H1 (cell line): ENCODE measurements at regions not wholly inside any gene's neighbourhood (a gene's known extent, or its start where the extent isn't known, plus 50 kb on each side); places are given as distances from the start of the nearest gene placed in this dataset.

Source experiments
- CTCF ChIA-PET: fragments of 300-600 bp; sonication (Branson Sonifier 250); formaldehyde crosslinking; loops from one replicate; lab custom pipeline; 2021; ENCODE audit not compliant: partially characterized antibody; lab: Charles Lee
- POLR2A ChIA-PET: fragments of 300-600 bp; sonication (Branson Sonifier 250); formaldehyde crosslinking; loops from one replicate; lab custom pipeline; 2021; ENCODE audit warnings: inconsistent platforms; ENCODE audit not compliant: partially characterized antibody; lab: Charles Lee
- DNase-seq, 2 experiments: peaks; one replicate each; pipeline versions ENCODE4 v3.0.0 to v3.0.0-alpha.2; 2010 to 2022; ENCODE audit warnings: low spot score in 2 of 2, low read depth in 1 of 2, mixed read lengths in 1 of 2
- FAIRE-seq: peaks from 2 replicates; lab custom pipeline; 2011; peaks lifted over from hg19 to GRCh38; lab: Jason Lieb, UNC
- H2AFZ ChIP-seq: 2 replicates; pipeline ENCODE4 v1.8.1; 2012; ENCODE audit warnings: low read length, inconsistent platforms
- H2AK5ac ChIP-seq: 2 replicates; pipeline ENCODE4 v1.6.1; 2013; ENCODE audit warnings: low read depth, low read length
- H2BK120ac ChIP-seq: replicated peaks from 2 replicates; pipeline ENCODE3; 2013; ENCODE audit warnings: low read depth, low read length, inconsistent platforms
- H2BK12ac ChIP-seq: 2 replicates; pipeline ENCODE4 v1.6.1; 2013; ENCODE audit warnings: low read depth, low read length
- H2BK15ac ChIP-seq: 2 replicates; pipeline ENCODE4 v1.6.1; 2013; ENCODE audit warnings: low read length
- H2BK20ac ChIP-seq: 2 replicates; pipeline ENCODE4 v1.6.1; 2013; ENCODE audit warnings: low read length
- H2BK5ac ChIP-seq: 2 replicates; pipeline ENCODE4 v1.6.1; 2013; ENCODE audit warnings: low read depth, low read length
- H3K14ac ChIP-seq: 2 replicates; pipeline ENCODE4 v1.6.1; 2013; ENCODE audit warnings: inconsistent platforms; ENCODE audit not compliant: insufficient read length
- H3K18ac ChIP-seq: 2 replicates; pipeline ENCODE4 v1.6.1; 2013; ENCODE audit warnings: low read length; ENCODE audit errors: extremely low read depth
- H3K23ac ChIP-seq: 2 replicates; pipeline ENCODE4 v1.6.1; 2013; ENCODE audit warnings: inconsistent platforms; ENCODE audit not compliant: insufficient read length
- H3K23me2 ChIP-seq: 2 replicates; pipeline ENCODE4 v1.6.1; 2013; ENCODE audit warnings: low read depth, low read length
- H3K27ac ChIP-seq: 2 replicates; pipeline ENCODE4 v1.6.1; 2011; ENCODE audit warnings: low read depth, low read length, inconsistent platforms
- H3K27me3 ChIP-seq, 4 experiments: replicated peaks in 1 of 4; 1 replicate in 1 of 4; 2 replicates in 3 of 4; pipeline versions ENCODE4 v1.6.1 to v1.8.1; 2011 to 2013; ENCODE audit warnings: low read length in 3 of 4, mild to moderate bottlenecking in 3 of 4, inconsistent platforms in 2 of 4, mixed read lengths in 2 of 4, moderate library complexity in 1 of 4; ENCODE audit not compliant: control insufficient read depth in 3 of 4, insufficient read depth in 3 of 4; ENCODE audit errors: extremely low read depth in 1 of 4
- H3K36me3 ChIP-seq, 4 experiments: 2 replicates each; pipeline versions ENCODE4 v1.6.1 to v1.8.1; 2011 to 2013; ENCODE audit warnings: mild to moderate bottlenecking in 4 of 4, low read length in 3 of 4, moderate library complexity in 2 of 4, control low read depth in 1 of 4, inconsistent platforms in 1 of 4; ENCODE audit not compliant: insufficient read depth in 4 of 4, control insufficient read depth in 2 of 4
- H3K4ac ChIP-seq: replicated peaks from 2 replicates; pipeline ENCODE3; 2013; ENCODE audit warnings: low read length, low read depth, mixed read lengths, inconsistent platforms; ENCODE audit not compliant: insufficient read length
- H3K4me1 ChIP-seq, 4 experiments: replicated peaks in 1 of 4; 1 replicate in 1 of 4; 2 replicates in 3 of 4; pipeline versions ENCODE4 v1.6.1 to v1.8.1; 2011 to 2013; ENCODE audit warnings: low read length in 3 of 4, inconsistent platforms in 2 of 4, mixed read lengths in 1 of 4; ENCODE audit not compliant: insufficient read depth in 4 of 4, control insufficient read depth in 3 of 4
- H3K4me2 ChIP-seq, 2 experiments: 2 replicates each; pipeline versions ENCODE4 v1.6.1 to v1.8.1; 2011 to 2013; ENCODE audit warnings: low read depth in 2 of 2, low read length in 2 of 2, control low read depth in 1 of 2, inconsistent platforms in 1 of 2, mild to moderate bottlenecking in 1 of 2; ENCODE audit not compliant: insufficient read depth in 1 of 2
- H3K4me3 ChIP-seq, 4 experiments: fragments of 200-600, 300-600 bp in 1 of 4; sonication (generic), shearing (Covaris generic), sonication (Bioruptor Twin) in 1 of 4; 2 replicates each; pipeline versions ENCODE4 v1.5.1 to v1.8.1; 2011 to 2016; ENCODE audit warnings: low read length in 4 of 4, low read depth in 3 of 4, control low read depth in 2 of 4, inconsistent platforms in 2 of 4, mild to moderate bottlenecking in 2 of 4, mixed read lengths in 1 of 4, moderate library complexity in 1 of 4; ENCODE audit not compliant: insufficient read depth in 2 of 4; ENCODE audit errors: extremely low read depth in 1 of 4
- H3K56ac ChIP-seq: replicated peaks from 2 replicates; pipeline ENCODE3; 2013; ENCODE audit warnings: low read depth, mild to moderate bottlenecking, mixed read lengths, low read length, inconsistent platforms; ENCODE audit not compliant: insufficient read length
- H3K79me1 ChIP-seq: 2 replicates; pipeline ENCODE4 v1.6.1; 2013; ENCODE audit warnings: low read depth, low read length, control low read depth
- H3K79me2 ChIP-seq, 2 experiments: 2 replicates each; pipeline versions ENCODE4 v1.6.1 to v1.8.1; 2012 to 2013; ENCODE audit warnings: low read length in 2 of 2, mild to moderate bottlenecking in 2 of 2, inconsistent platforms in 1 of 2; ENCODE audit not compliant: insufficient read depth in 2 of 2, control insufficient read depth in 1 of 2
- H3K9ac ChIP-seq, 4 experiments: replicated peaks in 1 of 4; 1 replicate in 1 of 4; 2 replicates in 3 of 4; pipeline versions ENCODE4 v1.6.1 to v1.8.1; 2011 to 2013; ENCODE audit warnings: low read depth in 3 of 4, low read length in 3 of 4, control low read depth in 2 of 4, mild to moderate bottlenecking in 2 of 4, moderate library complexity in 2 of 4, inconsistent platforms in 1 of 4; ENCODE audit errors: extremely low read depth in 1 of 4
- H3K9me3 ChIP-seq, 2 experiments: 2 replicates each; pipeline versions ENCODE4 v1.6.1 to v1.8.1; 2012 to 2013; ENCODE audit warnings: mild to moderate bottlenecking in 2 of 2, moderate library complexity in 2 of 2, control low read depth in 1 of 2, inconsistent platforms in 1 of 2, low read depth in 1 of 2, low read length in 1 of 2, mixed read lengths in 1 of 2; ENCODE audit not compliant: insufficient read depth in 2 of 2
- H4K20me1 ChIP-seq, 2 experiments: replicated peaks in 1 of 2; 2 replicates each; pipeline versions ENCODE3 to v1.8.1; 2011 to 2013; ENCODE audit warnings: inconsistent platforms in 2 of 2, low read length in 2 of 2, mild to moderate bottlenecking in 1 of 2; ENCODE audit not compliant: insufficient read depth in 2 of 2, control insufficient read depth in 1 of 2
- H4K5ac ChIP-seq: 2 replicates; pipeline ENCODE4 v1.6.1; 2013; ENCODE audit warnings: low read length, low read depth, mixed read lengths, inconsistent platforms; ENCODE audit not compliant: insufficient read length
- H4K8ac ChIP-seq: 2 replicates; pipeline ENCODE4 v1.8.0; 2013; ENCODE audit warnings: mild to moderate bottlenecking, moderate library complexity, low read length, inconsistent platforms; ENCODE audit not compliant: insufficient read depth; ENCODE audit errors: extremely low read depth
- H4K91ac ChIP-seq: replicated peaks from 2 replicates; pipeline ENCODE3; 2013; ENCODE audit warnings: low read length, mixed read lengths, inconsistent platforms; ENCODE audit not compliant: insufficient read length
- RAD21 ChIP-seq, 2 experiments: IDR thresholded peaks in 1 of 2; conservative IDR thresholded peaks in 1 of 2; 2 replicates each; pipeline ENCODE4 v1.6.1; 2011; ENCODE audit warnings: low read depth in 2 of 2, low read length in 2 of 2, improper control_type of control experiment in 1 of 2, inconsistent platforms in 1 of 2, mild to moderate bottlenecking in 1 of 2, moderate library complexity in 1 of 2
- WGBS, 2 experiments: shearing (Covaris generic) in 1 of 2; methylation state at CpG; one replicate each; pipeline versions ENCODE4 v1.1.6 to v1.1.7; 2013 to 2015; ENCODE audit warnings: low lambda C conversion rate in 2 of 2, mixed read lengths in 2 of 2, inconsistent platforms in 1 of 2, low coverage in 1 of 2, missing lambda C conversion rate in 1 of 2; ENCODE audit not compliant: insufficient replicate concordance in 2 of 2, insufficient coverage in 1 of 2, insufficient read length in 1 of 2; ENCODE audit errors: extremely low coverage in 1 of 2, missing lambda C conversion rate in 1 of 2; 5-methylcytosine and 5-hydroxymethylcytosine counted together

GRCh38 chr5:60350794-60351193 lies 349.2 kb downstream of the DEPDC1B start:
- Histone ChIP-seq H3K79me2 (no peaks in the 10 kb centered on the region), H4K5ac (no peak overlapping the region)
- POLR2A ChIA-PET, result no interaction called here
- no peak for TF ChIP-seq RAD21 (IDR thresholded peaks at IDR 0.05 in 1 of 2, conservative IDR thresholded peaks at IDR 0.05 in 1 of 2; ENCODE audit: low read depth in 2 of 2, low read length in 2 of 2)
- TF ChIP-seq, all 59 proteins: peak for 0
- no peak overlapping the region for H4K91ac ChIP-seq
- H3K27me3 ChIP-seq, result no peaks in the 10 kb centered on the region
- H3K14ac ChIP-seq, result no peak overlapping the region
- no peak overlapping the region for H3K18ac ChIP-seq
- FAIRE-seq (no peak), DNase-seq (no peak)
- no peak overlapping the region for H2AK5ac ChIP-seq
- H3K4ac ChIP-seq, result no peak overlapping the region
- H2BK120ac ChIP-seq, result no peak overlapping the region
- no peak overlapping the region for H2BK15ac ChIP-seq
- H3K23me2 ChIP-seq, result no peaks in the 10 kb centered on the region
- H4K20me1 ChIP-seq, result no peaks in the 10 kb centered on the region
- no peak overlapping the region for H3K56ac ChIP-seq
- no peak overlapping the region for H3K27ac ChIP-seq
- H3K4me2 ChIP-seq, result no peak overlapping the region
- no peak overlapping the region for H2BK5ac ChIP-seq
- no peak overlapping the region for H2AFZ ChIP-seq
- WGBS, 2 experiments, result 91% methylated on average over 3 of the region's 3 CpGs; no CpG with 5 or more reads in 1 of the 2 experiments
- H3K23ac ChIP-seq, result no peak overlapping the region
- no peak overlapping the region for H3K9ac ChIP-seq
- H3K4me3 ChIP-seq, result no peak overlapping the region
- no peak overlapping the region for H4K8ac ChIP-seq
- no peak overlapping the region for H2BK12ac ChIP-seq
- H3K36me3 ChIP-seq, result no peaks in the 10 kb centered on the region; a peak in 1 of 8 replicates
- no peaks in the 10 kb centered on the region for H3K4me1 ChIP-seq
- H2BK20ac ChIP-seq, result no peak overlapping the region
- no peaks in the 10 kb centered on the region for H3K9me3 ChIP-seq
- H3K79me1 ChIP-seq, result no peaks in the 10 kb centered on the region
- CTCF ChIA-PET, result no interaction called here
